PC-3 (cell line): ENCODE measurements at regions not wholly inside any gene's neighbourhood (a gene's known extent, or its start where the extent isn't known, plus 50 kb on each side); places are given as distances from the start of the nearest gene placed in this dataset.

Experiments used
- EZH2 ChIP-seq: fragments of 300-600 bp; sonication (generic); IDR thresholded peaks from one replicate; pipeline ENCODE4 v1.6.1; 2017; ENCODE audit warnings: antibody characterized with exemption, mild to moderate bottlenecking, low read length; ENCODE audit not compliant: unreplicated experiment
- TF ChIP-seq, protein P1 (sequence below): fragments of 300-600 bp; sonication (generic); conservative IDR thresholded peaks from 2 replicates; pipeline ENCODE4 v1.5.1; 2017; ENCODE audit warnings: antibody characterized with exemption, low read depth, mild to moderate bottlenecking, low read length

- TF ChIP-seq, protein P1, sequence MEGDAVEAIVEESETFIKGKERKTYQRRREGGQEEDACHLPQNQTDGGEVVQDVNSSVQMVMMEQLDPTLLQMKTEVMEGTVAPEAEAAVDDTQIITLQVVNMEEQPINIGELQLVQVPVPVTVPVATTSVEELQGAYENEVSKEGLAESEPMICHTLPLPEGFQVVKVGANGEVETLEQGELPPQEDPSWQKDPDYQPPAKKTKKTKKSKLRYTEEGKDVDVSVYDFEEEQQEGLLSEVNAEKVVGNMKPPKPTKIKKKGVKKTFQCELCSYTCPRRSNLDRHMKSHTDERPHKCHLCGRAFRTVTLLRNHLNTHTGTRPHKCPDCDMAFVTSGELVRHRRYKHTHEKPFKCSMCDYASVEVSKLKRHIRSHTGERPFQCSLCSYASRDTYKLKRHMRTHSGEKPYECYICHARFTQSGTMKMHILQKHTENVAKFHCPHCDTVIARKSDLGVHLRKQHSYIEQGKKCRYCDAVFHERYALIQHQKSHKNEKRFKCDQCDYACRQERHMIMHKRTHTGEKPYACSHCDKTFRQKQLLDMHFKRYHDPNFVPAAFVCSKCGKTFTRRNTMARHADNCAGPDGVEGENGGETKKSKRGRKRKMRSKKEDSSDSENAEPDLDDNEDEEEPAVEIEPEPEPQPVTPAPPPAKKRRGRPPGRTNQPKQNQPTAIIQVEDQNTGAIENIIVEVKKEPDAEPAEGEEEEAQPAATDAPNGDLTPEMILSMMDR: no peak
- no peak for TF ChIP-seq EZH2
Measured at GRCh38 chr9:13382595-13382994, 103.1 kb upstream of the MPDZ start.
